Activated CD4-positive, alpha-beta memory T cell treated with anti-CD3 and anti-CD28 coated beads for 36 hours (primary cell): ENCODE measurements at regions not wholly inside any gene's neighbourhood (a gene's known extent, or its start where the extent isn't known, plus 50 kb on each side); places are given as distances from the start of the nearest gene placed in this dataset.

Source experiments
- CTCF ChIA-PET: fragments of 350-600 bp; sonication (Branson Sonifier 250); formaldehyde crosslinking; loops from one replicate; lab custom pipeline; 2021; ENCODE audit warnings: antibody characterized with exemption, inconsistent platforms; lab: Charles Lee
- POLR2A ChIA-PET: fragments of 350-600 bp; sonication (Branson Sonifier 250); formaldehyde crosslinking; loops from one replicate; lab custom pipeline; 2021; ENCODE audit warnings: antibody characterized with exemption; lab: Charles Lee
- DNase-seq: peaks from one replicate; pipeline ENCODE4 v3.0.0-alpha.2; 2020
- H3K27ac Mint-ChIP-seq: one replicate; pipeline ENCODE4 v1.8.0; 2021; ENCODE audit warnings: mixed read lengths
- H3K27me3 Mint-ChIP-seq: one replicate; pipeline ENCODE4 v1.8.0; 2021; ENCODE audit warnings: mixed read lengths
- H3K36me3 Mint-ChIP-seq: one replicate; pipeline ENCODE4 v1.8.0; 2021; ENCODE audit warnings: mixed read lengths
- H3K4me1 Mint-ChIP-seq: one replicate; pipeline ENCODE4 v1.8.0; 2021; ENCODE audit warnings: low read depth, mixed read lengths
- H3K4me3 Mint-ChIP-seq: one replicate; pipeline ENCODE4 v1.8.0; 2021; ENCODE audit warnings: mild to moderate bottlenecking, mixed read lengths
- H3K9me3 Mint-ChIP-seq: one replicate; pipeline ENCODE4 v1.8.0; 2021; ENCODE audit warnings: mixed read lengths
- intact Hi-C: fragments of 100-400 bp; cut with micrococcal nuclease; formaldehyde crosslinking; loops from one replicate; pipeline ENCODE4 v1.15.1; 2023

DNA sequence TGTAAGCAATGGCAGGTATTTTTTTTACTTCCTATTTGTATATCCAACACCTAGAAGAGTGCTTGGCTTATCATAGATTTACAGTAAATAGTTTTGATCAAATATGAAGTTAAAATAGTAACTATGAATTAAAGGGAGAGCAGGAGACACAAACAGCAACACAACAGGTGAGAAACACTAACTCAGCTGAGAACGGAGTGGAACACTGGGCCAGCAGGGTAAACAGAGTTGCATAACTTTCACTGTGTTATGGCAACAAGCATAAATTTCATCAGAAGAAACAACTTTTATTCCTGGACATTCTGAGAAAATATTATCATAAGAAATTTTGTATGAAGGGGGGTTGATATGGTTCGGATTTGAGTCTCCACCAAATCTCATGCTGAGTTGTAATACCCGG, 52.2 kb upstream of the SMIM30 start:
- no peak overlapping the region for H3K27ac Mint-ChIP-seq
- no peaks in the 10 kb centered on the region for H3K9me3 Mint-ChIP-seq
- peaks cover 14% of the 10 kb centered on the region for H3K27me3 Mint-ChIP-seq
- H3K4me1 Mint-ChIP-seq, result no peaks in the 10 kb centered on the region
- POLR2A ChIA-PET, result no interaction called here
- no peak overlapping the region for H3K4me3 Mint-ChIP-seq
- no peak for DNase-seq
- no peaks in the 10 kb centered on the region for H3K36me3 Mint-ChIP-seq
- intact Hi-C loops, result no loop called here
- CTCF ChIA-PET, result no interaction called here
